Sigmoid colon (tissue), 3 donors: ENCODE measurements at regions not wholly inside any gene's neighbourhood (a gene's known extent, or its start where the extent isn't known, plus 50 kb on each side); places are given as distances from the start of the nearest gene placed in this dataset.

Source experiments
- CTCF ChIP-seq, 4 experiments: fragments of 450-650 bp in 3 of 4; fragments of 200-600 bp in 1 of 4; IDR thresholded peaks; one replicate each; pipeline ENCODE4 v1.5.1; 2016 to 2019; ENCODE audit warnings: antibody characterized with exemption in 4 of 4, mild to moderate bottlenecking in 3 of 4, moderate library complexity in 2 of 4
- POLR2A ChIP-seq, 2 donors: fragments of 450-650 bp; IDR thresholded peaks; one replicate each; pipeline ENCODE4 v1.6.1; 2016; ENCODE audit warnings: antibody characterized with exemption in 2 of 2, mild to moderate bottlenecking in 2 of 2, moderate library complexity in 2 of 2

- no peak for TF ChIP-seq CTCF (IDR thresholded peaks at IDR 0.05)
- TF ChIP-seq POLR2A (IDR thresholded peaks at IDR 0.05) = no peak
Measured at GRCh38 chr19:31041461-31041860, 307.8 kb downstream of the TSHZ3 start.
